ENCODE measurements at regions not wholly inside any gene's neighbourhood (a gene's known extent, or its start where the extent isn't known, plus 50 kb on each side); places are given as distances from the start of the nearest gene placed in this dataset.

- no peak for DNase-seq
Measured at GRCh38 chr13:77988355-77988754, 69.7 kb upstream of the EDNRB start.

DNA sequence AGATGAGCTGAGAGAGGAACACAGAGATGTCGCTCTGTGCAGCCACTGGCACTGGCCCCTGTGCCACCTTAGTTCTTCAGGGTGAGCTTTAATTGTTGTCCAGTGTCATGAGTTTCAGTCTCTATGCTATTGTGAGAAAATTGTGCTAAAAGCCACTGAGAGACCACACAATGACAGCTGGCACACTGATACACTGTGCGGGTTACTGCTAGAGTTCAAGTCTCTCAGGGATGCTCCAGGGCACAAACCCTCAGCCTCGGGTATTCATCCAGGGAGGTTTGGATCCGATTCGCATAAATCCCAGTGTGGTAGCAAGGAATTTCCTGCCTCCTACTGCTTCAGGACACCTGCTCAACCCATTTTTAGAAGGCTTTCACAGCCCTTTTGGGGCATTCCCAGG is 68.1 kb upstream of the EDNRB start:
- no peak for DNase-seq

DNA sequence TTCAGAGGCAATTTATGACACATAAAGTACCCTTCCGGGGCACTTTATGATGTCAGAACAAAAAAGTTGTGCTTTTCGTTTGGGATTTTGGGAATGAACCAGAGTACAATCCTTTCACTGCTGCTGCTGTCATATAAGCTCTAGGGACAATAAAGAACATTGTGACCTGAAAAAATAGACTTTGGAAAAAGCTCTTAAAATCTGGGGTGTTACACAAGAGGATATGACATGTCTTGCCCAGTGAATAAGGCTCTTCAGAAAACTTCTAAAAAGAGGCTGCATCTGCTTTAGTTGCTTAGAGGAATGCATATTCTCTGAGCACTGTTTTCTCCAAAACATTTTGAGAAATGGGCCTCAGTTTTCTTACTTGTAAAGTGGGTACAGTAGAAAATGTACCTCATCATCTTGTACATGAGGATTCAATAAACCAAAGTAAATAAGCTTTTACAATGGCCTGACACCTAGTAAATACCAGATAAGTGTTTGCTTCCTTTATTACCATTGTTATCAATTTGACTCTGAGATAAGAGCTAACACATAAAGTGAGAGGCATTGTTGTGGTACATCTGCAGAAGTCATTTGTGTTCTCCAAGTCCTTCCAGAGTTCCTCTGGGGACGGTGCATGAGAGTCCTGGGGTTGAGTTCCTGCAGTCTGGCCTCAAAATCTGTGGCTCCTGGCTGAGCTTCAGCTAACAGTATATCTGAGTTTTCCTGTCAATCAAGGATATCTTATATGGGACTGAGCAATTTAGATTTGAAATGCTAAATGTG is 67.4 kb upstream of the EDNRB start:
- DNase-seq = no peak

DNA sequence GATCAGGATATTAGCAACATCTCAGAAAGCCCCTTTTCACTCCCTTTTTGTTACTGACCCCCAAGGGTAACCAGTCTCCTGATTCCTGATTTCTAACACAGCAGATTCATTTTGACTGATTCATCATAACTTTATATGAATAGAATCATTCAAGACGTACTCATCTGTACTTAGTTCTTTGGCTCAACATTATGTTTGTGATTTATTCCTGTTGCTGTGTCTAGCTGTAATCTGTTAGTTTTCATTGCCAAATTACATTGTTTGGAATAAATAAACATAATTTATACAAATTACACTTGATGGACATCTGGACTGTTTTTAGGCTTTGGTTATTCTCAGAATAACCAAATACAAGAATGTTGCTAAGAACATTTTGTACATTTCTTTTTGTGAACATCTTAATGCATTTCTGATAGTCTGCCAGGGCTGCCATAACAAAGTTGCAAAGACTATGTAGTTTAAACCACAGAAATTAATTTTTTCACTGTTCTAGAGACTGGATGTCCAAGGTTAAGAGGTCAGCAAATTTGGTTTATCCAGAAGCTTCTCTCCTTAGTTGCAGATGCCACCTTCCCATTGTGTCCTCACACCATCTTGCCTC is 62.8 kb upstream of the EDNRB start:
- no peak for DNase-seq

DNA sequence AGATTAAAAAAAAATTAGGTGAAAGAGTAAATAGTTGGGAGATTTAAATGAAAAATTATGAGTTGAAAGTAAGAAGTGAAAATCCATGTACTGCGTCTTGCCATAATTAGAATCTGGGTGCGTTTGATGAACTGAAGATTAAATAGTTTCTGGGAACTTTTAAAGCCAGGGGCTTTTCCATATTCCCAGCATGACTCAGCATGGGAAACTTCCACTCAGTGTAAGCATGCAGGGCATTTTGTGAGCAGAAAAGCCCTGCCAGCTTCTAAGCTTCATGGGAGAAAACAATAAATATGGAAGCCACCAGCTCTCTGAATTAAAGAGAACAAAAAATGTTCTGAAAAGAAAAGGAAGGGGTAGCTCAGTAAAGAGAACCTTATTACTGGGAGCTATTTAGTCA is 62.0 kb upstream of the EDNRB start:
- DNase-seq = no peak

GRCh38 chr13:77979721-77980385 is 61.2 kb upstream of the EDNRB start:
- no peak for DNase-seq

- DNase-seq = no peak
Measured at GRCh38 chr13:77975358-77976042, 56.9 kb upstream of the EDNRB start.

DNA sequence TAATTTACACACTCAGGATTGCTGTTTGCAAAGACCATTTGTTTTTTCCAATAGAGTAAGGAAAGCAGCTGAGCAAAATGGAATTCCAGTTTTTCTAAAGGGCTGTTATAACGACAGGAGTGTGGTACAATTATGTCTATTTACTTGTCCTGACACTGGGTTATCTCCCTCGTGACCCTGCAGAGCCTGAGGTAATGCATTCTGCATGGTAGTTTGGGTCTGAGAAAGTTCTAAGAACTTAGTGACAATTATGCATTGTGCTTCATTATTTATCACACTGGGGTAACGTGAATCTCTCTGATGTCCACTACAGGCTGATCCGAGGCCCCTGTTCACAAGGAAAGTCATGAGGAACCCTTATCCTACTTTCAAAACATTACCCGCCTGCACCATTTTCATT is 50.7 kb upstream of the EDNRB start:
- DNase-seq = no peak

Measured in eye (tissue), 1 donor.